ENCODE measurements at regions not wholly inside any gene's neighbourhood (a gene's known extent, or its start where the extent isn't known, plus 50 kb on each side); places are given as distances from the start of the nearest gene placed in this dataset.

GRCh38 chr2:200725596-200725995, 86.1 kb upstream of the BZW1 start:
- Histone ChIP-seq H2BK15ac (ENCODE audit: low read depth, low read length) (no peak overlapping the region), H2AK5ac (ENCODE audit: insufficient read length, low read length) (no peak overlapping the region), H3K23ac (ENCODE audit: insufficient read length, low read depth, low read length) (no peak overlapping the region), H2BK20ac (ENCODE audit: low read depth, low read length, poor library complexity, severe bottlenecking) (no peak overlapping the region), H3K9ac (ENCODE audit: extremely low read depth, insufficient read length, low read length) (no peak overlapping the region), H4K91ac (ENCODE audit: insufficient read length, low read depth, low read length) (no peak overlapping the region), H2AFZ (ENCODE audit: low read length) (no peak overlapping the region), H3K27ac (ENCODE audit: insufficient read length, low read depth, low read length) (no peak overlapping the region), H3K4me2 (ENCODE audit: insufficient read depth, insufficient read length, low read length) (no peak overlapping the region), H2BK5ac (ENCODE audit: insufficient read length, low read length) (no peak overlapping the region), H3T11ph (ENCODE audit: low read length) (no peak overlapping the region), H2BK120ac (ENCODE audit: low read depth, low read length, poor library complexity, severe bottlenecking) (no peak overlapping the region), H3K23me2 (ENCODE audit: insufficient read length, low read depth, low read length, poor library complexity, severe bottlenecking) (no peaks in the 10 kb centered on the region), H3K79me1 (ENCODE audit: insufficient read depth, low read depth, low read length, poor library complexity, severe bottlenecking) (no peaks in the 10 kb centered on the region), H3K4ac (ENCODE audit: low read depth, low read length) (no peak overlapping the region), H3K9me3 (ENCODE audit: control insufficient read depth, low read depth, low read length) (no peaks in the 10 kb centered on the region), H4K5ac (ENCODE audit: insufficient read length, low read depth, low read length) (no peak overlapping the region), H3K27me3 (ENCODE audit: insufficient read depth, low read length) (no peaks in the 10 kb centered on the region), H2BK12ac (ENCODE audit: insufficient read length, low read depth, low read length) (no peak overlapping the region), H4K8ac (replicated peaks; ENCODE audit: insufficient read length, low read depth, low read length) (no peak overlapping the region), H4K20me1 (ENCODE audit: control insufficient read depth, insufficient read depth, insufficient read length) (no peaks in the 10 kb centered on the region), H3K4me1 (ENCODE audit: insufficient read depth, low read length) (no peaks in the 10 kb centered on the region), H3K56ac (ENCODE audit: insufficient read length, low read depth, low read length) (no peak overlapping the region), H3K14ac (ENCODE audit: insufficient read depth, low read length) (no peak overlapping the region), H3K79me2 (ENCODE audit: insufficient read depth, low read length) (no peaks in the 10 kb centered on the region), H3K18ac (ENCODE audit: insufficient read length, low read depth, low read length) (no peak overlapping the region)
- no peak for DNase-seq
- Mint-ChIP-seq H3K9me3 (peaks cover 2 to 4% of the 10 kb centered on the region in 2 experiments; a peak in 2 of 5 replicates), H3K27me3 (ENCODE audit: low read depth) (peaks cover 22% of the 10 kb centered on the region), H3K4me1 (peaks cover 0 to 3% of the 10 kb centered on the region in 2 experiments; a peak in 1 of 4 replicates), H3K4me3 (no peak overlapping the region), H3K36me3 (ENCODE audit: insufficient read depth in 1 of 3, low read depth in 3 of 3) (no peaks in the 10 kb centered on the region; a peak in 2 of 7 replicates), H3K27ac (no peak overlapping the region)
- WGBS (ENCODE audit: extremely low coverage, insufficient read length, low lambda C conversion rate) = no CpG with 5 or more reads among the region's 3 CpGs
- TF ChIP-seq CTCF (conservative IDR thresholded peaks at IDR 0.05) = no peak

All from H9 (cell line).